HepG2 (cell line): ENCODE measurements at regions not wholly inside any gene's neighbourhood (a gene's known extent, or its start where the extent isn't known, plus 50 kb on each side); places are given as distances from the start of the nearest gene placed in this dataset.
A peak's percentile ranks its signal among the peaks of the same experiment; 100 is the strongest.

Experiments
- ATAC-seq: fragments of 200-7000 bp; cut with Tn5 transposase; 3 replicates; pipeline ENCODE4 v1.9.1; 2020; ENCODE audit warnings: mild to moderate bottlenecking, moderate library complexity
- BruUV-seq: library from RNA; stranded (reverse); fragments of 400-500 nt; replicated peaks from 2 replicates; lab custom pipeline; 2021; lab: Mats Ljungman, UMichigan
- CTCF ChIA-PET: fragments of 300-600 bp; formaldehyde crosslinking; extraction: SDS; loops from one replicate; lab custom pipeline; 2021; ENCODE audit warnings: low total read pairs, inconsistent platforms, low intra/inter-chr PET ratio; lab: Yijun Ruan, JAX
- POLR2A ChIA-PET: fragments of 350-600 bp; sonication (Branson Sonifier 250); formaldehyde crosslinking; loops from one replicate; lab custom pipeline; 2020; ENCODE audit warnings: antibody characterized with exemption, inconsistent platforms; lab: Yijun Ruan, JAX
- DNase-seq: peaks from one replicate; pipeline ENCODE4 v3.0.0-alpha.2; 2015; ENCODE audit warnings: low spot score
- FAIRE-seq: peaks from 3 replicates; lab custom pipeline; 2011; peaks lifted over from hg19 to GRCh38; lab: Jason Lieb, UNC
- H2AFZ ChIP-seq: one replicate; pipeline ENCODE4 v1.6.1; 2011; ENCODE audit warnings: low read length, inconsistent platforms
- H3K27ac ChIP-seq: fragments of 300-600 bp; 3 replicates; pipeline ENCODE4 v1.8.0; 2011; ENCODE audit warnings: mixed run types, mild to moderate bottlenecking, mixed read lengths, low read length, inconsistent platforms; ENCODE audit not compliant: insufficient read depth; ENCODE audit errors: extremely low read length
- H3K27me3 ChIP-seq, 2 experiments: fragments of 200-600 bp in 1 of 2; 2 replicates in 1 of 2; 3 replicates in 1 of 2; pipeline versions ENCODE4 v1.6.0 to v1.8.0; 2011; ENCODE audit warnings: low read length in 2 of 2, mild to moderate bottlenecking in 2 of 2, moderate library complexity in 2 of 2, inconsistent platforms in 1 of 2; ENCODE audit not compliant: insufficient read depth in 2 of 2, control insufficient read depth in 1 of 2
- H3K36me3 ChIP-seq, 2 experiments: fragments of 200-600 bp in 1 of 2; replicated peaks in 1 of 2; 2 replicates in 1 of 2; 3 replicates in 1 of 2; pipeline versions ENCODE4 v1.5.1 to v1.8.0; 2011; ENCODE audit warnings: low read length in 2 of 2, inconsistent platforms in 1 of 2; ENCODE audit not compliant: insufficient read depth in 2 of 2, control insufficient read depth in 1 of 2
- H3K4me1 ChIP-seq: 2 replicates; pipeline ENCODE4 v1.5.1; 2012; ENCODE audit warnings: low read length, inconsistent platforms; ENCODE audit not compliant: insufficient read depth
- H3K4me2 ChIP-seq: 2 replicates; pipeline ENCODE4 v1.6.0; 2011; ENCODE audit warnings: low read depth, low read length, inconsistent platforms
- H3K4me3 ChIP-seq, 3 experiments: fragments of 200-600 bp in 1 of 3; sonication (generic), shearing (Covaris generic) in 1 of 3; replicated peaks in 1 of 3; 2 replicates each; pipeline ENCODE4 v1.5.1; 2011 to 2016; ENCODE audit warnings: low read length in 3 of 3, inconsistent platforms in 2 of 3, low read depth in 2 of 3, mild to moderate bottlenecking in 2 of 3, control low read depth in 1 of 3, mixed read lengths in 1 of 3; ENCODE audit not compliant: insufficient read depth in 1 of 3
- H3K79me2 ChIP-seq: one replicate; pipeline ENCODE4 v1.6.1; 2011; ENCODE audit warnings: low read length, inconsistent platforms; ENCODE audit not compliant: insufficient read depth
- H3K9ac ChIP-seq: 2 replicates; pipeline ENCODE4 v1.6.0; 2011; ENCODE audit warnings: mild to moderate bottlenecking, low read depth, low read length, inconsistent platforms; ENCODE audit not compliant: insufficient read depth
- H3K9me3 ChIP-seq: 2 replicates; pipeline ENCODE4 v1.5.1; 2012; ENCODE audit warnings: mild to moderate bottlenecking, low read length
- H4K20me1 ChIP-seq: 2 replicates; pipeline ENCODE4 v1.6.0; 2011; ENCODE audit warnings: inconsistent platforms, mild to moderate bottlenecking, low read length, moderate library complexity; ENCODE audit not compliant: insufficient read depth
- CBX2 ChIP-seq, 2 experiments: fragments of 200-600 bp in 1 of 2; sonication (generic); formaldehyde crosslinking in 1 of 2; IDR thresholded peaks; 2 replicates each; pipeline versions ENCODE4 v1.7.0 to v1.8.1; 2018 to 2022; ENCODE audit warnings: low read depth in 2 of 2, low read length in 1 of 2, mild to moderate bottlenecking in 1 of 2, missing genetic modification reagents in 1 of 2
- DNMT1 ChIP-seq: sonication (generic); formaldehyde crosslinking; IDR thresholded peaks from 2 replicates; pipeline ENCODE4 v1.5.1; 2020; ENCODE audit warnings: mild to moderate bottlenecking, missing genetic modification reagents
- FOXA3 ChIP-seq: IDR thresholded peaks from 2 replicates; pipeline ENCODE4 v1.6.1; 2016; ENCODE audit warnings: missing genetic modification reagents, missing compliant biosample characterization
- NONO ChIP-seq, 2 experiments: fragments of 450-650 bp in 1 of 2; sonication (generic) in 1 of 2; formaldehyde crosslinking in 1 of 2; IDR thresholded peaks in 1 of 2; conservative IDR thresholded peaks in 1 of 2; 2 replicates each; pipeline versions ENCODE4 v1.6.1 to v1.8.0; 2017 to 2022; ENCODE audit warnings: mild to moderate bottlenecking in 1 of 2, missing genetic modification reagents in 1 of 2, moderate library complexity in 1 of 2
- TP53 ChIP-seq: sonication (generic); formaldehyde crosslinking; conservative IDR thresholded peaks from 2 replicates; pipeline ENCODE4 v1.4.0; 2020; ENCODE audit warnings: missing genetic modification reagents
- ZBTB21 ChIP-seq: sonication (generic); formaldehyde crosslinking; IDR thresholded peaks from 2 replicates; pipeline ENCODE4 v1.4.0; 2020; ENCODE audit warnings: missing genetic modification reagents
- ZIK1 ChIP-seq: sonication (generic); formaldehyde crosslinking; IDR thresholded peaks from 2 replicates; pipeline ENCODE4 v1.5.0; 2020; ENCODE audit warnings: mild to moderate bottlenecking, low read depth, missing genetic modification reagents, borderline replicate concordance
- WGBS: methylation state at CpG from one replicate; pipeline ENCODE4 v1.1.6; 2017; ENCODE audit warnings: low lambda C conversion rate; 5-methylcytosine and 5-hydroxymethylcytosine counted together
- in situ Hi-C: cut with HindIII; loops from 2 replicates; pipeline ENCODE4 v1.10.0; 2017; ENCODE audit warnings: low pct_unique_long_range_greater_than_20kb; ENCODE audit not compliant: extremely low pct_ligation_motif_present
- intact Hi-C: fragments of 100-400 bp; cut with micrococcal nuclease; formaldehyde crosslinking; loops from one replicate; pipeline ENCODE4 v1.10.0; 2022; ENCODE audit not compliant: unreplicated experiment
- TF ChIP-seq, protein P1 (sequence below): sonication (generic); formaldehyde crosslinking; IDR thresholded peaks from 2 replicates; pipeline ENCODE4 v1.5.0; 2020; ENCODE audit warnings: missing genetic modification reagents
- TF ChIP-seq, protein P2 (sequence below): sonication (generic); formaldehyde crosslinking; IDR thresholded peaks from 2 replicates; pipeline ENCODE4 v1.8.0; 2022; ENCODE audit warnings: mild to moderate bottlenecking, missing genetic modification reagents, borderline replicate concordance

DNA sequence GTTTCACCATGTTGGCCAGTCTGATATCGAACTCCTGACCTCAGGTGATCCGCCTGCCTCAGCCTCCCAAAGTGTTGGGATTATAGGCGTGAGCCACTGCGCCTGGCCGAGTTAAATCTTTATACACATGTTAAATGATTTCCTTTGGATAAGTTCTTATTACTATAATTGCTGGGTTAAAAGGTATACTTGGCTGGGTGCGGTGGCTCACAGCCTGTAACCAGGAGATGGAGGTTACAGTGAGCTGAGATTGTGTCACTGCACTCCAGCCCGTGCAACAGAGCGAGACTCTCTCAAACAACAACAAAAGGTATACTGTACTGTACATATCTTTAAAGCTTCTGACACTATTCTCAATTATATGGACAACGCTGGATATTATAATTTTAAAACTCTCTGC, 53.2 kb upstream of the CDK13 start:
- H3K79me2 ChIP-seq, result no peaks in the 10 kb centered on the region
- no peak for DNase-seq
- no peak for FAIRE-seq
- H3K36me3 ChIP-seq, result no peaks in the 10 kb centered on the region
- H3K9me3 ChIP-seq, result no peaks in the 10 kb centered on the region
- H3K4me3 ChIP-seq, result no peak overlapping the region
- intact Hi-C loops, result loop anchor here (1.0 to 2.0 kb wide), 3 partner anchors 52 to 155 kb away; no protein-coding TSS in a partner anchor
- no TSS peak for BruUV-seq
- peaks cover 0 to 6% of the 10 kb centered on the region in 2 experiments; a peak in 3 of 5 replicates for H3K27me3 ChIP-seq
- no peak overlapping the region for H3K27ac ChIP-seq
- POLR2A ChIA-PET, result interaction anchor here (1.0 to 1.2 kb wide), 3 partner anchors 22 to 274 kb away, joined by 3 to 5 read pairs (median 4); partner anchors contain the start of gene RALA
- CTCF ChIA-PET, result interaction anchor here (3.6 kb wide), 1 partner anchor 156 kb away, joined by 32 read pairs; no protein-coding TSS in a partner anchor
- H3K4me2 ChIP-seq, result peak overlapping the region; percentile 62
- no peaks in the 10 kb centered on the region for H4K20me1 ChIP-seq
- in situ Hi-C loops, result loop anchor here (5.0 kb wide), 1 partner anchor 155 kb away; no protein-coding TSS in a partner anchor
- no peak overlapping the region for H3K9ac ChIP-seq
- no peak for TF ChIP-seq DNMT1
- TF ChIP-seq CBX2 (IDR thresholded peaks at IDR 0.05; ENCODE audit: low read depth, low read length), result 0 out of 2 replicates have a peak, but pooled peaks have one; percentile 26
- TF ChIP-seq CBX2 (CRISPR knock-in tag; IDR thresholded peaks at IDR 0.05; ENCODE audit: low read depth), result no peak
- ATAC-seq, result peak; percentile 55
- H3K4me1 ChIP-seq, result 0 out of 2 replicates have a peak, but pooled peaks cover 4% of the 10 kb centered on the region
- 45% methylated on average over 9 of the region's 9 CpGs for WGBS
- no peak overlapping the region for H2AFZ ChIP-seq

DNA sequence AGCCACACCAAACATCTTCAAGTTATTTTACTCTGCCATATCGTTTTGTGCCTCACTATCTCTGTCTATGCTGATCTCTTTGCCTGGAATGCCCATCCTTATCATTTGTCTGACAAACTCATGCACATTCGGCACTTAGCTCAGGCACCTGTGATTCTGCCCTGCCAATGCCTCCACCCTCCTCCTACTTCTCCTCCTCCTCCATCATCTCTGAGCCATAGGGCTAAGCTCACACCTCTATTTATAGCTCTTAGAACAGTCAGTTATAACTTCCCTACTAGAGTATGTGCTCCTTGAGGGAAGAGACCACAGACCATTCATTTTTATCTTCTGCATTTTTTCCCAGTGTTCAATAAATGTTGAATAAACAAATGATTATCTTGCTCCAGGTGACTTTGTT, 51.2 kb upstream of the CDK13 start:
- CTCF ChIA-PET, result no interaction called here
- ATAC-seq, result no peak
- in situ Hi-C loops, result loop anchor here (5.0 kb wide), 1 partner anchor 153 kb away; no protein-coding TSS in a partner anchor
- no peak overlapping the region for H3K4me2 ChIP-seq
- no peak overlapping the region for H3K9ac ChIP-seq
- POLR2A ChIA-PET, result no interaction called here
- intact Hi-C loops, result no loop called here
- H2AFZ ChIP-seq, result no peak overlapping the region
- no peaks in the 10 kb centered on the region for H3K36me3 ChIP-seq
- peaks cover 8% of the 10 kb centered on the region; the same call in 1 of the 2 replicates for H3K4me1 ChIP-seq
- FAIRE-seq, result no peak
- no peak for TF ChIP-seq TP53 (CRISPR knock-in tag)
- no peak for TF ChIP-seq ZIK1 (CRISPR knock-in tag)
- TF ChIP-seq NONO (IDR thresholded peaks at IDR 0.05), result no peak
- no peak for TF ChIP-seq NONO (CRISPR knock-in tag; conservative IDR thresholded peaks at IDR 0.05)
- no peak for TF ChIP-seq FOXA3 (CRISPR knock-in tag)
- TF ChIP-seq, protein P1, sequence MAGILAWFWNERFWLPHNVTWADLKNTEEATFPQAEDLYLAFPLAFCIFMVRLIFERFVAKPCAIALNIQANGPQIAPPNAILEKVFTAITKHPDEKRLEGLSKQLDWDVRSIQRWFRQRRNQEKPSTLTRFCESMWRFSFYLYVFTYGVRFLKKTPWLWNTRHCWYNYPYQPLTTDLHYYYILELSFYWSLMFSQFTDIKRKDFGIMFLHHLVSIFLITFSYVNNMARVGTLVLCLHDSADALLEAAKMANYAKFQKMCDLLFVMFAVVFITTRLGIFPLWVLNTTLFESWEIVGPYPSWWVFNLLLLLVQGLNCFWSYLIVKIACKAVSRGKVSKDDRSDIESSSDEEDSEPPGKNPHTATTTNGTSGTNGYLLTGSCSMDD (CRISPR knock-in tag), result no peak
- TF ChIP-seq, protein P2, sequence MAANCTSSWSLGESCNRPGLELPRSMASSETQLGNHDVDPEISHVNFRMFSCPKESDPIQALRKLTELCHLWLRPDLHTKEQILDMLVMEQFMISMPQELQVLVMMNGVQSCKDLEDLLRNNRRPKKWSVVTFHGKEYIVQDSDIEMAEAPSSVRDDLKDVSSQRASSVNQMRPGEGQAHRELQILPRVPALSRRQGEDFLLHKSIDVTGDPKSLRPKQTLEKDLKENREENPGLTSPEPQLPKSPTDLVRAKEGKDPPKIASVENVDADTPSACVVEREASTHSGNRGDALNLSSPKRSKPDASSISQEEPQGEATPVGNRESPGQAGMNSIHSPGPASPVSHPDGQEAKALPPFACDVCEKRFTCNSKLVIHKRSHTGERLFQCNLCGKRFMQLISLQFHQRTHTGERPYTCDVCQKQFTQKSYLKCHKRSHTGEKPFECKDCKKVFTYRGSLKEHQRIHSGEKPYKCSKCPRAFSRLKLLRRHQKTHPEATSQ, result no peak
- TF ChIP-seq ZBTB21 (CRISPR knock-in tag), result no peak
- peaks cover 0 to 6% of the 10 kb centered on the region in 2 experiments; a peak in 3 of 5 replicates for H3K27me3 ChIP-seq
- H3K79me2 ChIP-seq, result no peaks in the 10 kb centered on the region
- H4K20me1 ChIP-seq, result no peaks in the 10 kb centered on the region
- no peak for DNase-seq
- WGBS, result 1% methylated on average over 2 of the region's 2 CpGs
- no TSS peak for BruUV-seq
- no peaks in the 10 kb centered on the region for H3K9me3 ChIP-seq
- H3K27ac ChIP-seq, result no peak overlapping the region
- no peak overlapping the region for H3K4me3 ChIP-seq
